Superior temporal gyrus (tissue), 1 donor: ENCODE measurements at regions not wholly inside any gene's neighbourhood (a gene's known extent, or its start where the extent isn't known, plus 50 kb on each side); places are given as distances from the start of the nearest gene placed in this dataset.

Source experiments
- DNase-seq: peaks from one replicate; pipeline ENCODE4 v3.0.0-alpha.2; 2016; ENCODE audit errors: extremely low spot score

DNA sequence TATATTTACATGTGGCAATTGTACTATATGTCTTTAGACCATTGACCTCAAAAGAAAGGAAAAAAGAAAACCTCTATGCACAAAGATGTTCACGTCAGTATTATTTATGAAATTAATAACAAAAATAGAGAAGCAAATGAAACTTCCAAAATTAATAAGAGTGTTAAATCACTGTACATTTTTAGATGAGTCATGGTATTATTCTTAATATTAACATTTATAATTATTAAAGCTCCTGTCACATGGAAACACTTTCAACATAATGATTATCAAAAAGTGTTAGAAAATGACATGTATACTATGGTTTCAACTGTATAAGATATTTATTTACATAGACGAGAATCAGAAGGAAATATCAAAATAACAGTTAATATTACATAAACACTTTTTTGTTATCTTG, 324.9 kb upstream of the RUNX1 start:
- no peak for DNase-seq

DNA sequence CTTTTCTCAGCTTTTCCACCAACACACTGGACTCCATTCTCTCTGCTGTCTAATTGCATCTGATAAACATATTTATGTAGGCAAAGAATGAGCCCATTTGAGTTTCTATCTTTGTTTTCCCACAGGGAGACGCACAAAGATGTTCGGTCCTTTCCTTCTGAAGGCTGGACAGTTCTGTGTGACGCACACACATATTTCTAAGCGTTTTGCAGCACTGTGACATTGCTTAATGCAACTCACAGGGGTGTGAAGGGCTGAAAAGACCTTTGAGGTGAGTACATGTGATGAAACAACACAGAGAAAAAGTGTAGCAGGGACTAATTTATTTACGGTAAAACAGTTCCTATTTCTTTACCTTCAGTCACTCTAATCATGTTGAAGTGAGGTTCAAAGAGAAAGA, 323.1 kb upstream of the RUNX1 start:
- no peak for DNase-seq

- no peak for DNase-seq
Measured at GRCh38 chr21:35370671-35371070, 321.6 kb upstream of the RUNX1 start.

- DNase-seq: no peak
Measured at GRCh38 chr21:35370071-35370470, 321.0 kb upstream of the RUNX1 start.

DNA sequence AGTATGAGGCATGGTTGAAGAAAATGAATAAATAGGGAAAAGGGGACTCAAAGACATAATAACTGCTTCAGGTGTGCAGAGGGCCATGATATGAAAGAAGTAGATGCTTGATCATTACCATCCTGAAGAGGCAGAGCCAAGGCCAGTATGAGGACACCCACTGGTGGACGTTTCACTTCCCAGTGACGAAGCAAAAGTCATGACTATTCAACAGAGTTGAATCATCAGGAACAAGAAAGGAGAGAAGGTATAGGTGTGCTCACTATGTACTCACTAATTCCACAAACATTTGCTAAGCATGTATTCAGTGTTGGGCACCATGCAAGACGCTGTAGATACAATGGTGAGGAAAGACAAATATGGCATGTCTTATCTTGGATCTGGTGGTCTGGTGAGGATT, 319.2 kb upstream of the RUNX1 start:
- no peak for DNase-seq

- DNase-seq: no peak
Measured at GRCh38 chr21:35367553-35367952, 318.5 kb upstream of the RUNX1 start.

DNA sequence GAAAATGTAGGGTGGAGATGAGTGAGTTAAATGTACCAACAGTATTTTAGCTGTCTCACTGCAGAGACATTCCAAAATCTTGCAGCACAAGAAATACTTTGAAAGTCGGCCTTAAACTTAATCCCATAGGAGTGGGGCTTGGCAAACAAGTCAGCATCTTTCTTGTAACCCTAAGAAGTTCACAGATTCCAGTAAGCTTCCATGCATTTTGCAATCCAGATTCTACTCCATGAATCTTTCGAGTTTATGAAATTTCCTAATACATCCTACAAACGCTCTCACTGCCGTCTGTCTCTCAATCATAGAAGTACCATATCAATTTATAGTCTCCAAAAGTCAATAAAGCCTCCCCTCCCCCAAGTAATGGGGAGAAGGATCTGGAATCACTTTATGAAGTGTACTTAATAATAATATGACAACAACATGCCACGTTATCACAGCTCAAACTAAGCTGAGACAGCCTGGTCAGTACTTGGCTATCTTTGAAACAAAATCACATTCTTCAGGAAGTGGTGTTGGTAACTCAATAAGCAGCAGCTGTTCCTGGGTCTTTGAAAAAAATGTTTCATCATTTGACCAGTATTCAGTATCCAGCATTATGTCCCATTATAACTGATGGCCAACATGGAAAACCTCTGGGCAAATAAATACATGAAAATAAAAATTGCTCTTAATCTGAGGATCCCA, 317.4 kb upstream of the RUNX1 start:
- no peak for DNase-seq

- no peak for DNase-seq
Measured at GRCh38 chr21:35363458-35363857, 314.4 kb upstream of the RUNX1 start.

DNA sequence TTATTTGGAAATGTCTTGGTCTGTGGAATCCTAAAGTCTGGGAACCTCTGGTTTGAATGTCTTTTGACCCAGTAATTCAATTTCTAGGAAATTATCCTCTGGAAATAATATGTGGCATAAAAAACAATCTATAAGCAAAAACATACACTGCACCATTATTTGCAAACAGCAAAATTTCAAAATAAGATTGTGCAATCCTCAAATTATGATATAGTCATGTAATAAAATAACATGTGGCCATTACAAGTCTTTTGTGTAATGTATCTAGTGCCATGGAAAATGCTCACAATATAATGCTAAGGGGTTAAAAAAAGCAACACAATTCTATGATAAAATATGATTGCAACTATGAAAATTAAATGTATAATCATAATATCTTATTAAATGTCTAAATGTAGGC, 312.9 kb upstream of the RUNX1 start:
- DNase-seq: no peak

DNA sequence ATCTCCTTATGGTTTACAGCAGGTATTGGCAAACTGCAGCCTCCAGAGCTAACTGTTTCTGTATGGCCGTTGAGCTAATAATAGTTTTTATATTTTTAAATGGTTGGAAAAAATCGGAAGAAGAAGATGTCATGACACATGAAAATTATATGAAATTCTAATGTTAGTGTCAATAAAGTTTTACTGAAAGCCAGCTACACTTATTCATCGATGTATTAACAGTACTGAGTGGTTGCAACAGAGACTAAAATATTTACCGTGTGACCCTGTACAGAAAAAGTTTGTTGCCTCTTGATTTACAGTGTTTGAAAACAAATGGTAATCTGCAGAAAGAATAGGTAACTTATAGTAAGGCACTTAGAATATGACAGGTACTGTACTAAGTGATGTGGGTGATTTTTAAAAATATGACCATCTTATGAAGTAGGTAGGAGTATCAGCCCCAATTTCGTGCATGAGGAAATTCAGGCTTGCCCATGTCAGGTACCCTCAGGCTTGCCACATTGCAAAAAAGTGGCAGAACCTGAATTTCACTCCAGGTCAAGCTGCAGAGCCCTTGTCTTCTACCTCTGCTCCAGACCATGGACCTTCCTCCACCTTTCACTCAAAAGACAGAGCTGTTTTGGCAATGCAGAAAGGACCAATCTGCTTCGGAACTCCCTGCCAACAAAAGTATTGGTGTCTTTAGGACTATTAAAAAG, 311.9 kb upstream of the RUNX1 start:
- DNase-seq: no peak

- no peak for DNase-seq
Measured at GRCh38 chr21:35359076-35359475, 310.0 kb upstream of the RUNX1 start.

GRCh38 chr21:35358008-35358407, 308.9 kb upstream of the RUNX1 start:
- DNase-seq: no peak

- DNase-seq: no peak
Measured at GRCh38 chr21:35357041-35357780, 308.1 kb upstream of the RUNX1 start.

DNA sequence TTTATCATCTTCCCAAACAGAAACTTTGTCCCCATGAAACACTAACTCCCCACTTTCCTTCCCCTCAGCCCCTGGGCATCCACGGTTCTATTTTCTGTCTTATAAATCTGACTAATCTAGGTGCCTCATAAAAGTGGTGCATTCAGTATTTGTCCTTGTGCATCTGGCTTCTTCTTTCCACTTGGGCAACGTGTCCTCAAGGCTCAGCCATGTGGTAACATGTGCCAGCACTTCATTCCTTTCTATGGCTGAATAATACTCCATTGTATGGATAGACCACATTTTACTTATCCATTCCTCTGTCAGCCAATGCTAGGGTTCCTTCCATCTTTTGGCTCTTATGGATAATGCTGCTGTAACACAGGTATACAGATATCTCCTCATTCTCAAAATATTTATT, 305.0 kb upstream of the RUNX1 start:
- DNase-seq: no peak

GRCh38 chr21:35352793-35353192, 303.7 kb upstream of the RUNX1 start:
- DNase-seq: no peak

- no peak for DNase-seq
Measured at GRCh38 chr21:35352066-35352770, 303.1 kb upstream of the RUNX1 start.

- DNase-seq: no peak
Measured at GRCh38 chr21:35351434-35351833, 302.3 kb upstream of the RUNX1 start.

GRCh38 chr21:35350965-35351364, 301.9 kb upstream of the RUNX1 start:
- no peak for DNase-seq

GRCh38 chr21:35349376-35350080, 300.4 kb upstream of the RUNX1 start:
- DNase-seq: no peak

DNA sequence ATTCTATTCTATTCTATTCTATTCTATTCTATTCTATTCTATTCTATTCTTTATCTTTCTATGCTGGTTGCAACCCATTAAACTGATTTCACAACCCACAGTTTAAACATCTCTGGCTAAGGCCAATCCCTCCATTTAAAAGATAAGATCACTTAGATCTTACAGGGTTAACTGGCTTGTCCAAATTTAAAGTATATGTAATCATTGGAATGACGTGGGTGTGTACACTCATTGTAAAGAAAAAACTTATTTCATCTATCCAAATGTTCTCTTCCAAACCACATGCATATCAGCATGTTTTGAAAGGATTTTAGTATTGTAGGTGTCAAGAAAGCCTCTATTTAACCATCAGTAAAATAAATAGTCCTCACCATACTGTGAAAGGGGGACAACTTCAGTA, 299.6 kb upstream of the RUNX1 start:
- no peak for DNase-seq

DNA sequence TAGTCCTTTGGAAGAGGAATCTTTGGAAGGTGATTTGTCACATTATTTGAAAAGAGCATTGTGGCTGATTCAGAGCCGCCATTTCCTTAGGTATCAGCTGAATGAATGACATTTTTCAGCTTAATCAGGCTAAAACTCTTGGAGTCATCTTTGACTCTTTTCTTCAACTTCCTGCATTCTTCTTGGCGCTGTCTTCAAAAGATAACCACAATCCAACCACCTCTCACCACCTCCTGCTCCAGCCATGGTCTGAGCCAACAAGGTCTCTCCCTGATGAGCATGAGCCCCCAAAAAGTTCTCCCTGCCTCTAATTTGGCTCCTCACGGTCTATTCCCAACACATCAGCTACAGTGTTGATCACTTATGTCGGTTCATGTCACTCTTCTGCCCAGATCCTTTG, 297.6 kb upstream of the RUNX1 start:
- no peak for DNase-seq

DNA sequence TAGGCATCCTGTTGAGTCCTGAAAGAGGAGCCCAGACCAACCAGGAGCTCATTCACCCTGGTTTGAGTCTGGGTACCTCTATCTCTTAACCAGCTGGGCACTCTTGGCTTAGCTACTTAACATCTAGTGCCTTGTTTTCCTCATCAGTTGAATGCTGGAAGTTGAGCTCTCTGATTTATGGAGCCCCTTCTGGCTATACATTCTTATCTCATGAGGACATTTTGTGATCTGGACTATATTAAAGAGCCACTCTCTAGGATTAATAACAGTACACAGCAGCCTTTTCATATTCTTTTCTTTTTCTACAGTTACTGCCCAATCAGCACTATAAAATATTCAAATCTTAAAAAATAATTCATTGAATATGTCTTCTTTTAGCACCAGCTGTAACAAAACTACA, 296.9 kb upstream of the RUNX1 start:
- DNase-seq: no peak
